ENCODE measurements at regions not wholly inside any gene's neighbourhood (a gene's known extent, or its start where the extent isn't known, plus 50 kb on each side); places are given as distances from the start of the nearest gene placed in this dataset.

- ATAC-seq (ENCODE audit: low read depth in 2 of 2) (no peak), DNase-seq (no peak)
- H3K9me3 Mint-ChIP-seq = no peaks in the 10 kb centered on the region
- H3K4me3 Mint-ChIP-seq = no peak overlapping the region
- no peaks in the 10 kb centered on the region for H3K4me1 Mint-ChIP-seq
- H3K27ac Mint-ChIP-seq = peak overlapping the region in 1 of 6 donors; percentile 91
- H3K36me3 Mint-ChIP-seq = no peaks in the 10 kb centered on the region
- H3K27me3 Mint-ChIP-seq = no peaks in the 10 kb centered on the region
Measured at GRCh38 chr15:62618846-62619504, 423.6 kb upstream of the TPM1 start.

DNA sequence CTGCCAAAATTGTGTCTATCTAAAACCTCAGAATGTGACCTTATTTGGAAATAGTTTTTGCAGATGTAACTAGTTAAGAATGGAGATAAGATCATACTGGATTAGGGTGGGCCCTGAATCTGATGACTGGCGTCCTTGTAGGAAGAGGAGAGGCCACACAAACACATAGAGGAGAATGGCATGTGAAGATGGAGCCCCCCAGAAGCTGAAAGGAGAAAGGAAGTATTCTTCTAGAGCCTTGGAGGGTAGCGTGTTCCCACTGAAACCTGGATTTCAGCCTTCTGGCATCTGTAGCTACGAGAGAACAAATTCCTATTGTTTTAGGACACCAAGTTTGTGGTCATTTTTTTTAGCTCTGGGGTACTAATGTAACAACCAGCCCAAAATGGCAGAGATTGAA is 423.0 kb upstream of the TPM1 start:
- Mint-ChIP-seq H3K9me3 (no peaks in the 10 kb centered on the region), H3K4me1 (peaks cover 4% of the 10 kb centered on the region in 3 donors), H3K27me3 (no peaks in the 10 kb centered on the region), H3K4me3 (no peak overlapping the region), H3K36me3 (no peaks in the 10 kb centered on the region), H3K27ac (no peak overlapping the region)
- ATAC-seq (ENCODE audit: low read depth in 2 of 2) (no peak), DNase-seq (no peak)

DNA sequence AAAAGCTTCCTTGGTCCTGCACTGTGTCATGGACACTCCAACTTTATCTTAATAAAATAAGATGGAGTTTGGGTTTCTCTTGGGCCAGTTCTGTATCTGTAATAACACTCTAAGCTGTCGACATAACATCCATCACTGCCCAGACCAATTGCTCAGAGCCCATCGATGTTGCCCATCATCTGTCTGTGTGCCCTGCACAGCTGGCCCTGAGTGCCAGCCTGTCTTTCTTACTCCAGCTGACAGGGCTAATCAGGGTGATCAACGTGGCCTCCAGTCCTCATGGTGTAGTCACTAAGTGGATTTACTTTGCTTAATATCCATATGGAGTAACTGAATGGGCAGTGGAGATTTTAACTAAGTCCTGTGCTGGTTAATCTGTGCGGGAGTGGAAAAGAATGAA is 419.8 kb upstream of the TPM1 start:
- Mint-ChIP-seq H3K27ac (no peak overlapping the region), H3K4me3 (no peak overlapping the region), H3K27me3 (no peaks in the 10 kb centered on the region), H3K9me3 (no peaks in the 10 kb centered on the region), H3K4me1 (peaks cover 9 to 18% (median 11%) of the 10 kb centered on the region in 3 donors), H3K36me3 (no peaks in the 10 kb centered on the region)
- ATAC-seq (ENCODE audit: low read depth in 2 of 2) = no peak
- DNase-seq = no peak

DNA sequence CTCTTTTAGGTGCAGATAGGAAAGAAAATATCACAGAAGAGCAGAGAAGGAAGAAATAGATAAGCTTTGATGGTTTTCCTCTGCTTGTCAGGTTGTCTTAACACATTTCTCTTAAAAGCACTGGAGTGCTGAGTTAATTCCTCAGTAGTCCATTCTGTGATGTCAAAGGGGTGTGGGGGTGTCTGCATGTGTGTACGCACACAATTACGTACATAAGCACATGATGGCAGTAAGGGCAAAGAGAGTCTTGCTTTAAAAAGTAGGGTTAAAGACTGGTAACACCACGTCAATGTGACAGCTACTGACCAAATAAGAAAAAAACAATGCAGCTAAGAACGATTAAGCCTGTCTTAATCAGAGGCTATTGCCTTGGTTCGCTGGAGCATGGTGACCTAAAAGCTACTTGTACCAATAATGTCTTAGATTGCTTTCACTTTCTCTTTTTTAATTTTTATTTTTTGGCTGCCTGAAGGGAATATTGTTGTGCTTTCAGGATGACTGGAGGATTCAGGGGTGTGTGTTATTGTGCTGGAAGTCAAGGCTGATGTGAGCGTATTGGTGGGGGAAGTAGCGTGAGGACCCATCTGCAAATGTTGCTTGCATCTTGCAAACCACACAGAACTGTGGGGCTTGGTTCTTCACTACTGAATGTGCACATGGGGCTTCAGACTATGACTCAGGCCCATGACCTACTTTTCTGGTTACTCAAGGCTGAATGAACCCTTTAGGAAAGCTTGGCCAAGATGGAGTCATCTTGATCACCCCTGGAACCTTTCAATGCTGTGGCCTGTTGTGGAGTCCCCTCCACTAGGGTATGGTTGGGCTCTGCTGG is 417.8 kb upstream of the TPM1 start:
- H3K4me3 Mint-ChIP-seq = peak overlapping the region in 1 of 8 donors; percentile 70

GRCh38 chr15:62625429-62626033 is 417.0 kb upstream of the TPM1 start:
- Mint-ChIP-seq H3K9me3 (no peaks in the 10 kb centered on the region), H3K27ac (no peak overlapping the region), H3K36me3 (no peaks in the 10 kb centered on the region), H3K4me3 (peak overlapping the region in 1 of 8 donors; percentile 16), H3K4me1 (peaks cover 9 to 18% (median 11%) of the 10 kb centered on the region in 3 donors), H3K27me3 (no peaks in the 10 kb centered on the region)
- ATAC-seq (ENCODE audit: low read depth in 2 of 2) (no peak), DNase-seq (no peak)

More for the DNA sequence above, 417.8 kb upstream of the TPM1 start:
- Mint-ChIP-seq H3K27ac (peak overlapping the region in 1 of 6 donors; percentile 16), H3K9me3 (no peaks in the 10 kb centered on the region), H3K4me1 (peaks cover 9 to 18% (median 11%) of the 10 kb centered on the region in 3 donors), H3K27me3 (no peaks in the 10 kb centered on the region), H3K36me3 (no peaks in the 10 kb centered on the region)
- DNase-seq (no peak), ATAC-seq (ENCODE audit: low read depth in 2 of 2) (no peak)

- no peaks in the 10 kb centered on the region for H3K9me3 Mint-ChIP-seq
- H3K27me3 Mint-ChIP-seq = peaks cover 0 to 9% (median 7%) of the 10 kb centered on the region in 3 donors
- H3K4me3 Mint-ChIP-seq = no peak overlapping the region
- ATAC-seq (ENCODE audit: low read depth in 2 of 2) = no peak
- H3K27ac Mint-ChIP-seq = no peak overlapping the region
- no peak for DNase-seq
- H3K4me1 Mint-ChIP-seq = peaks cover 9 to 18% (median 11%) of the 10 kb centered on the region in 3 donors
- H3K36me3 Mint-ChIP-seq = no peaks in the 10 kb centered on the region
Measured at GRCh38 chr15:62626903-62627302, 415.6 kb upstream of the TPM1 start.

GRCh38 chr15:62631076-62631724 is 411.3 kb upstream of the TPM1 start:
- Mint-ChIP-seq H3K36me3 (no peaks in the 10 kb centered on the region), H3K27ac (no peak overlapping the region), H3K9me3 (no peaks in the 10 kb centered on the region), H3K4me3 (no peak overlapping the region), H3K27me3 (peaks cover 0 to 9% (median 8%) of the 10 kb centered on the region in 3 donors), H3K4me1 (no peaks in the 10 kb centered on the region)
- no peak for ATAC-seq (ENCODE audit: low read depth in 2 of 2)
- DNase-seq = no peak

GRCh38 chr15:62636823-62637573 is 405.5 kb upstream of the TPM1 start:
- Mint-ChIP-seq H3K36me3 (no peaks in the 10 kb centered on the region), H3K4me3 (peak overlapping the region in 1 of 8 donors; percentile 62), H3K27me3 (peaks cover 0 to 11% (median 7%) of the 10 kb centered on the region in 3 donors), H3K9me3 (no peaks in the 10 kb centered on the region), H3K27ac (no peak overlapping the region), H3K4me1 (no peaks in the 10 kb centered on the region)
- ATAC-seq (ENCODE audit: low read depth in 2 of 2) = no peak
- no peak for DNase-seq

DNA sequence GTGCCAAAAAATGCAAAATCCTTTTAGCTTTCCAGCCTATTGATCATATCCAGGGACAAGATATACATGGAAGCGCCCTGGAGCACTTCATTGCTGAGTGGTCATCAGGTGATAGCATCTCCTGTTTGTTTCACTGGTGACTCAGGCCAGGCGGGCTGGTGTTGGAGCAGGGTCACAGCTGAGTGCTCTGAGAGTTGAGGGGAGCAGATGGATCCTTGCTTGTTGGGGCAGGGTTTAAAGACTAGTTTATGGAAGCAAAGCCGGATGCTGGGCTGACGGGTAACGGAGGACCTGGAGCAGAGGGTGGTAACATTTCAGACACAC is 405.0 kb upstream of the TPM1 start:
- Mint-ChIP-seq H3K27ac (peak overlapping the region in 1 of 6 donors; percentile 28), H3K9me3 (no peaks in the 10 kb centered on the region), H3K27me3 (peaks cover 0 to 11% (median 7%) of the 10 kb centered on the region in 3 donors), H3K4me3 (no peak overlapping the region), H3K36me3 (no peaks in the 10 kb centered on the region), H3K4me1 (no peaks in the 10 kb centered on the region)
- DNase-seq = no peak
- no peak for ATAC-seq (ENCODE audit: low read depth in 2 of 2)

GRCh38 chr15:62637950-62638619 is 404.5 kb upstream of the TPM1 start:
- H3K9me3 Mint-ChIP-seq = no peaks in the 10 kb centered on the region
- H3K4me1 Mint-ChIP-seq = no peaks in the 10 kb centered on the region
- no peaks in the 10 kb centered on the region for H3K36me3 Mint-ChIP-seq
- DNase-seq (no peak), ATAC-seq (ENCODE audit: low read depth in 2 of 2) (no peak)
- H3K27ac Mint-ChIP-seq = peak overlapping the region in 1 of 6 donors; percentile 28
- H3K27me3 Mint-ChIP-seq = peaks cover 0 to 11% (median 7%) of the 10 kb centered on the region in 3 donors
- no peak overlapping the region for H3K4me3 Mint-ChIP-seq

- H3K27me3 Mint-ChIP-seq = peaks cover 0 to 17% (median 7%) of the 10 kb centered on the region in 3 donors
Measured at GRCh38 chr15:62639432-62639831, 403.1 kb upstream of the TPM1 start.

GRCh38 chr15:62639906-62640605 is 402.5 kb upstream of the TPM1 start:
- H3K36me3 Mint-ChIP-seq = no peaks in the 10 kb centered on the region
- no peak for DNase-seq
- ATAC-seq (ENCODE audit: low read depth in 2 of 2) = no peak
- peaks cover 0 to 22% (median 7%) of the 10 kb centered on the region in 3 donors for H3K27me3 Mint-ChIP-seq
- H3K9me3 Mint-ChIP-seq = no peaks in the 10 kb centered on the region
- no peaks in the 10 kb centered on the region for H3K4me1 Mint-ChIP-seq
- H3K27ac Mint-ChIP-seq = peak overlapping the region in 2 of 6 donors; percentile 34 to 54
- H3K4me3 Mint-ChIP-seq = no peak overlapping the region

More at GRCh38 chr15:62639432-62639831, 403.1 kb upstream of the TPM1 start:
- ATAC-seq (ENCODE audit: low read depth in 2 of 2) (no peak), DNase-seq (no peak)
- Mint-ChIP-seq H3K9me3 (no peaks in the 10 kb centered on the region), H3K4me3 (no peak overlapping the region), H3K36me3 (no peaks in the 10 kb centered on the region), H3K4me1 (no peaks in the 10 kb centered on the region), H3K27ac (no peak overlapping the region)

Data from naive B cell (primary cell).